Activated CD8-positive, alpha-beta memory T cell treated with anti-CD3 and anti-CD28 coated beads, Interleukin-2, amount 50 U/mL, for 4 hours (primary cell): ENCODE measurements at regions not wholly inside any gene's neighbourhood (a gene's known extent, or its start where the extent isn't known, plus 50 kb on each side); places are given as distances from the start of the nearest gene placed in this dataset.

Experiments used
- DNase-seq: peaks from one replicate; pipeline ENCODE4 v3.0.0-alpha.2; 2020

- no peak for DNase-seq
These were observed 306.2 kb downstream of the MATN1 start for GRCh38 chr1:30417001-30417700.

GRCh38 chr1:30416221-30416820 is 307.1 kb downstream of the MATN1 start:
- no peak for DNase-seq

- no peak for DNase-seq
These were observed 308.0 kb downstream of the MATN1 start for GRCh38 chr1:30415171-30415940.

- no peak for DNase-seq
These were observed 308.6 kb downstream of the MATN1 start for GRCh38 chr1:30414851-30415165.

DNA sequence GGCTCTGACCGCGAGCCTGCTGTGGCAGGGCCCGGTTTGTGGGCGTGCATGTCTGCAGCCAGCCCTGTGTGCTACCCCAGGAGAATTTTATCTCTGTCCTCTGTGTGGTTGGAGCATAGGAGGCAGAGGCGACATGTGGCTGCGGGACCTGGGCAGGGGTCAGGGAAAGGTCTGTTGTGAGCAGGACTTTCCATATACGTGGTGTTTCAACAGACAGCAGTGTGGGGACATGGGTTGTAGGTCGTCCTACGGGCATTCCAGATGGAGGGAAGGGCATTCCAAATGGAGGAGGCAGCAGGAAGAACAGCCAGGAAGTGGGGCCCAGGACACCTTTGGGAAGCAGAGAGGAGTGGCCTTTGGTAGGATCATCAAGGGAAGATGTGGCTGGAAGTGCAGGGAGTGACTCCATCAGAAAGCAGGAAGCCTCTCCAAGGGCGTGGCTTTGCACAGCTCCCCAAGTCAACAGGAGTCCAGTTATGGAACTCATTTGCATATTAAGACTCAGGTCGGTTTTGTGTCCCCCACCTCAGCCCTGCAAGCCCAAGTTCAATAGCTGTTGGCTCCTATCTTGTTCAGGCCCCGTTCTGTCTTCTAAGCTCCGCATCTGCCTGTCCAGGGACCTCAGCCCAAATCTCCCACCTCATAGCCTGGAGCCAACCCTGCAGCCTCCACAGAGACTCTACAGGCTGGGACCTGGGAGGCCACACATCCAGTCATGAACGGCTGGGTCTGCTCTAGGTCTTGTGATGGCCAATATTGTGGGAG is 309.1 kb downstream of the MATN1 start:
- DNase-seq, result no peak

GRCh38 chr1:30413606-30414005 is 309.8 kb downstream of the MATN1 start:
- DNase-seq, result no peak

DNA sequence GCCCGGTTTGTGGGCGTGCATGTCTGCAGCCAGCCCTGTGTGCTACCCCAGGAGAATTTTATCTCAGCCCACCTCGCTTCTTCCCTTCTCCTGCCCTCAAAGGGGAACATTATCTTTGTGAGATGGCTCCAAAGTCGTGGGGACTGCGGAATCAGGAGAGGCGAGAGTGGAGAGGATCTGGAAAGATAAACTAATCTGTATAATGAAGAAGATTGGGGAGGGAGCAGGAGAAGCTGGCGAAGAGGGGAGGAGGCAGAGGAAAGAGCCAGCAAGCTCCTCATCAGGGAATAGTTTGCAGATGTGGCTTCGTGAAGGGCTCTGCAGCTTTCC is 310.3 kb downstream of the MATN1 start:
- no peak for DNase-seq

GRCh38 chr1:30412241-30413110 is 310.9 kb downstream of the MATN1 start:
- no peak for DNase-seq

DNA sequence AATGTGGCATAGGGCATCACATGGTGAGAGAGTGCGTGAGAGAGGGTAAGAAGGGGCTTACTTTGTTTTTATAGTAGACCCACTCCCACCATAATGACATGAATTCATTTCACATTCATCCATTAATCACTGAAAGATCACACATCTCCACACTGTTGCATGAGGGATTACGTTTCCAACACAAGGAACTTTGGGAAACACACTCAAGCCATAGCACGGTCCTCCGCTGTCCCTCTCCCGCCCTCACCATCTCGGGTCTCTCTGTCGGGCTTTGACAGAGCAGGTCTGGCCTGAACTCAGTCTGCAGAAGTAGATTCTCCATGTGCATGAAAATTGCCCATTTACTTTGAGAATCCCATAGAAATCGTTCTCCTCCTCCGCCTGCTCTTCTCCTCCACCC is 312.2 kb downstream of the MATN1 start:
- no peak for DNase-seq

DNA sequence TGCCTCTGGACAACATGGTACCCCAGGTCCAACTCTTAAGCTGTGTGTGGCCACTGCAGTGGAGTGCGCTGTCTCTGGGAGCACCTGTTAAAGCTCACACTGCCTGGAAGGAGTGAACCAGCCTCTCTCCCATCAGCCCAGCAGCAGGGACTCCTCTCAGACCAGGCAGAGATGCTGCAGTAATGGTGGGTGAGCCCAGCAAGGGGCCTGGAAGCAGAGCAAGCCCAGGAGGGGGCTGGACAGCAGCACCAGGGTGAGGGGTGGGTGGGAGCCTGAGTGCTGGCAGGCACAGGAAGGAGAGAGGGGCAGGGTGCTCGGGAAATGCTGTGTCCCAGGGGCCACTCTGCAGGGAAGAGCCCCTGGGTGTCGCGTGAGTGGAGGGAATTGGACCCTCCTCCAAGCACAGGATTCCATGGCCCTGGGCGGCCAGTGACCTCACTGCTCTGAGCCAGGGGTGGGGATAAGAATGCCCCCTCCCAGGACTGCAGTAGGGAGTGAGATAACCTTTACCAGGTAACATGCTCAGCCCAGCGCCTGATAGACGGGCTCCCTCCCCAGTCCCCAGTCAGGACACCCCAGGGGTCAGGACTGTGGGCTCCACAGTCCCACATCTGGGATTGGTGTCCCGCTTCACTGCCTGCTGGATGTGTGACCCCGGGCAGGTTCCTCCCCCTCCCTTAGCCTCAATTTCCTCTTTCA is 313.1 kb downstream of the MATN1 start:
- no peak for DNase-seq

- no peak for DNase-seq
These were observed 313.8 kb downstream of the MATN1 start for GRCh38 chr1:30409476-30410152.

DNA sequence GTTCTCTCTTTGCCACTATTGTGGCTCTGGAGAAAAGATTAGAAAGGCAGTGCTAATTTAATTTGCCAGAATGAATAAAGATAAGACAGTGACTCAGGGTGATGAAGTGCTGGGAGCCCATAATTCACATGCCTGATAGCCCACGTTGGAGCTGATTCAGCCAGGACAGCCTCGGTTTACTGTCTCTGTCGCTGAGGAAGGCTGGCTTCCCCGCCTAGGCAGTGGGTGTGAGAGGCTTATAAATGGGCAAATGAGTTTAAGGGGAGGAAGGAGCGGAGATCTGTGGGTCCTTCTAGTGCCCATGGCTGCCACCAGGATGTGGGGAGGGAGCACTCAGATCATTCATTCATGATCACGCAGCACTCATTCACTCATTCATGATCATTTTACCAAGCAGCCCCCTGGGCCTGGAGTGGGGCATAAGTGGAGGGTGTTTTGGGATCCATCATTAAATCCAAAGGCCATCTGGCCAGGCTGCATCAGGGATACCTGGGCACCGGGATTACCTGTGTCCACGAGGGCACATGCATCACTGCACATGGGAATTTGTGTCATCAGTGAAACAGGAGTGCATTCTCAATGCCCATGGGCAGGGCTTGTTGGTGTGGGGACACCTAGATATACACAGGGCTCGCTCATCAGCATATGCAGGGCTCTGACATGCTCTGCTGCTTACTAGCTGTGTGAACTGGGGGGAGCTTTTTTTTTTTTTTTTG is 315.4 kb downstream of the MATN1 start:
- DNase-seq, result no peak

DNA sequence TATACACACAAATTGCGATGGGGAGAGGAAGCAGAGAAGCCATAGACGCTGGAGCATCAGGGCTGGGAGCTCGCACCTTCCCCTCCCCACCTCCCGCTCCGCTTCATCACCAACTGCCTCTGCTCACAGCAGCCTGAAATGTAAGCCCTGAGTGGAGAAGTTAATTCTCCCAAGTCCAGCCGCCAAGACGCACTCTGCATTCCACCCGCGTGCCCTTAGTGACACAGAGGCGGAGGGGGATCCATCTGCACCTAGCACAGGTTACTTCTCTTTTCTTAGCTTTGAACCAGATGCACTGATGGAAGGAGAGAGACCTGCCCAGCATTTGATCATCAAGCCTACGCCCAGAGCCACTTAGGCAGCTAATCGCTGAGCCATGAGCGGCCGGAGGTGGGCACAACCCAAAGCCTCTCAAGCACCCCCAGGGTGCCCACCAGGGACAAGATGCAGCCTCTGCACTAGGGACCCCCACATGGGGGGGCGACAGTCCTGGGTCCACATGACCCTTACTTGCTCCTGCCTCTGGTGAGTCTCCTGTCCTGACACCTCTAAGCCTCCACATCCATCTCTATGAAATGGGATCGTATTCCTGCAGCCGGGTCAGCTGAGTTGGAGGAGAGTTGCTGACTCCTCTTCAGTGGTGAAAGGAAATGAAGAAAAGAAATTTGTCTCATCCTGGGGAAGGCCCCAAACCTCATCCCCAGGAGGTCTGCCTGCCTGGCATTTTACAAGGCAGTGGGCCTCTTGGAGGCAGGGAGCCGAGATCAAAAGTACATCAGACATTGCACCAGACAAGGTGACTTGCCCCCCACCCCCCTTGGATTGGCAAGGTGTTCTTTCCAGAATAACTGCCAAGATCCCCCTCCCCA is 316.2 kb downstream of the MATN1 start:
- no peak for DNase-seq

- DNase-seq, result no peak
These were observed 317.7 kb downstream of the MATN1 start for GRCh38 chr1:30405631-30406212.

- no peak for DNase-seq
These were observed 318.3 kb downstream of the MATN1 start for GRCh38 chr1:30405081-30405480.

GRCh38 chr1:30404341-30404740 is 319.0 kb downstream of the MATN1 start:
- no peak for DNase-seq

GRCh38 chr1:30403726-30404125 is 319.7 kb downstream of the MATN1 start:
- no peak for DNase-seq

- no peak for DNase-seq
These were observed 320.2 kb downstream of the MATN1 start for GRCh38 chr1:30403061-30403645.

DNA sequence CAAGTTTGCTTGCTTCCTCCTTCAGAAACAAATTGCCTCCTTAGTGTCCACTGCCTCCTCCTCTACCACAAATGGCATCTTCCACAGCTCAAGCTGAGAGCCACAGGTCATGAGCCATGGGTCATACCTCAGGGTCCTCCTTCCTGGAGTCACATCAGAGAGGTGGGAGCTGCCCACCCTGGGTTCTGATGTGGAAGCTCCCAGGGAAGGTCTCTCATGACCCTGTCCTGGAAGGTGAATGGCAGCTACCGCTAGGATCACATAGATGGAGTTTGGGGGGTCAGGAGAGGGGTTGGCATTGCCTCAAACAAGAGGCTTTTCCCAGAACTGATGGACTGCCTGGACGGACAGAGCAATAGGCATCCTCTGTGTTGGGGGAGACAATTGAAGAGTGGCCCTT is 321.4 kb downstream of the MATN1 start:
- no peak for DNase-seq
